ENCODE measurements at regions not wholly inside any gene's neighbourhood (a gene's known extent, or its start where the extent isn't known, plus 50 kb on each side); places are given as distances from the start of the nearest gene placed in this dataset.

DNA sequence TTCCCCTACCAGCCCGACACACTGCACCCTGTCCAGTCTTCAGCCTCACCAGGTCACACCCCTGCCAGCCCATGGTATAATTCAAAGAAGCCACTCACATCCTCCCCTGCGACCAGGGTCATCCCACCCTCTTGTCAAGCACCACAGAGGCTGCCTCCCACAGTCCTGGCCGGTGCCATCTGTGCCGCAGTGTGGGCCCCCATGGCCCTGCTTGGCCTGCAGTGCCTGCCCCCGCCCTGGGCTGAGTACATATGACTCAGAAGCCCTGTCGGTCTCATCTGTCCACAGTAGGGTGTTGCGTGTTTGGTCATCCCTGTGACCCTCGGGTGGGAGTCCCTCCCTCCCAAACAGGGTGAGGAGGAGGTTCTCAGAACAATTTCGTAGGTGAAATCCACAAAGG, 190.8 kb upstream of the AJAP1 start:
- no peak overlapping the region for H3K4me3 ChIP-seq (ENCODE audit: low read depth in 2 of 2, low read length in 2 of 2)
- ChIA-PET POLR2A (no interaction called here), CTCF (no interaction called here)
- no peak overlapping the region for H3K27ac ChIP-seq (ENCODE audit: low read length)
- no peak for TF ChIP-seq POLR2AphosphoS5 (IDR thresholded peaks at IDR 0.05; ENCODE audit: low read depth, low read length)
- H3K9me3 ChIP-seq (ENCODE audit: control insufficient read depth, insufficient read depth, low read depth, low read length) = no peaks in the 10 kb centered on the region
- ATAC-seq (no peak), DNase-seq (ENCODE audit: low read depth, low spot score) (no peak)
- H3K4me1 ChIP-seq (ENCODE audit: control insufficient read depth, insufficient read depth, low read length) = no peaks in the 10 kb centered on the region
- intact Hi-C loops (cut with micrococcal nuclease; ENCODE audit: unreplicated experiment) (no loop called here), in situ Hi-C loops (cut with HindIII; ENCODE audit: low pct_unique_long_range_greater_than_20kb, low sequenced_read_pairs) (no loop called here)
- no peaks in the 10 kb centered on the region for H3K27me3 ChIP-seq (ENCODE audit: control insufficient read depth, insufficient read depth, low read length)
- no TSS peak for BruUV-seq (replicated peaks)
- no peaks in the 10 kb centered on the region for H3K36me3 ChIP-seq (ENCODE audit: control insufficient read depth, insufficient read depth, low read length)

DNA sequence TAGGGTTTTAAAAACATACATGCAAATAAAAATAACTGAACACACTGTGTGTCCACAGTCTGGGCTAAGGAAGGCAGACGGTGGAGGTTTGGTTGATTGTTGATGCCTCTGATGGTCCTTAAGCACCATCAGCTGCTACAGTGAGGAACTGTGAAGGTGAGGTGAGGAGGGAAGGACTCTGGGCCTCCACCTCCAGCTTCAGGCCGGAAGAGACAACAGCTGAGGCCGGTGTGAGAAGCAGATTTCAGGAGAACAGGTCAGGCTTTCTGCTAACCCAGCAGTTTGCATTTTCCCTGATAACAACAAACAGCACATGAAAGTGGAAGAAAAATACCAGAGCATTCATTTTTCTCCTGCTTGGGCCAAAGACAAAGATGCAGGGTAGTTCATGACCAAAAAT, 189.9 kb upstream of the AJAP1 start:
- H3K4me3 ChIP-seq (ENCODE audit: low read depth in 2 of 2, low read length in 2 of 2) = no peak overlapping the region
- no peak for ATAC-seq

DNA sequence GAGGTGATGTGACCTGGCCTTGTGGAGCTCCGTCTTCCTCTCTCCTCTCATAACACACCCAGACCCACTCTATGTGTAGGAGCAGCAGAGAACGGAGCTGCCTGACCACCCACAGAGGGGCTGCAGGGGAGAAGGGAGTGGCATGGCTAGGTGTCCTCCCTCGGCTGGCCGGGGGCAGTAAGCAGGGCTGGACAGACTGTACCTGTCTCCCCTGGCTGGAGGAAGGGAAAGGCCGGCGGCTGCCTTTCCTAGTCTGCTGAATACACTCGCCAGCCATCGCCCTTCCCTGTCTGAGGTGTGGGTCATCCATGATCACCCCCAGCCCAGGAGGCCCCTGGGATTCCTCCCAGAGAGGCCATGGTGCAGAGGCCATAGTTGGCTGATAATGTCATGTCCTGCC, 187.2 kb upstream of the AJAP1 start:
- H3K36me3 ChIP-seq (ENCODE audit: control insufficient read depth, insufficient read depth, low read length) = no peaks in the 10 kb centered on the region
- H3K27ac ChIP-seq (ENCODE audit: low read length) = no peak overlapping the region
- no peaks in the 10 kb centered on the region for H3K4me1 ChIP-seq (ENCODE audit: control insufficient read depth, insufficient read depth, low read length)
- DNase-seq (ENCODE audit: low read depth, low spot score) = no peak
- ChIA-PET CTCF (no interaction called here), POLR2A (no interaction called here)
- in situ Hi-C loops (cut with HindIII; ENCODE audit: low pct_unique_long_range_greater_than_20kb, low sequenced_read_pairs) = no loop called here
- H3K27me3 ChIP-seq (ENCODE audit: control insufficient read depth, insufficient read depth, low read length) = no peaks in the 10 kb centered on the region; the same call in 1 of the 2 replicates
- TF ChIP-seq, protein P1, sequence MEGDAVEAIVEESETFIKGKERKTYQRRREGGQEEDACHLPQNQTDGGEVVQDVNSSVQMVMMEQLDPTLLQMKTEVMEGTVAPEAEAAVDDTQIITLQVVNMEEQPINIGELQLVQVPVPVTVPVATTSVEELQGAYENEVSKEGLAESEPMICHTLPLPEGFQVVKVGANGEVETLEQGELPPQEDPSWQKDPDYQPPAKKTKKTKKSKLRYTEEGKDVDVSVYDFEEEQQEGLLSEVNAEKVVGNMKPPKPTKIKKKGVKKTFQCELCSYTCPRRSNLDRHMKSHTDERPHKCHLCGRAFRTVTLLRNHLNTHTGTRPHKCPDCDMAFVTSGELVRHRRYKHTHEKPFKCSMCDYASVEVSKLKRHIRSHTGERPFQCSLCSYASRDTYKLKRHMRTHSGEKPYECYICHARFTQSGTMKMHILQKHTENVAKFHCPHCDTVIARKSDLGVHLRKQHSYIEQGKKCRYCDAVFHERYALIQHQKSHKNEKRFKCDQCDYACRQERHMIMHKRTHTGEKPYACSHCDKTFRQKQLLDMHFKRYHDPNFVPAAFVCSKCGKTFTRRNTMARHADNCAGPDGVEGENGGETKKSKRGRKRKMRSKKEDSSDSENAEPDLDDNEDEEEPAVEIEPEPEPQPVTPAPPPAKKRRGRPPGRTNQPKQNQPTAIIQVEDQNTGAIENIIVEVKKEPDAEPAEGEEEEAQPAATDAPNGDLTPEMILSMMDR (IDR thresholded peaks at IDR 0.05) = no peak
- no peak for TF ChIP-seq TCF7L2 (IDR thresholded peaks at IDR 0.05; ENCODE audit: low read depth, low read length)
- TF ChIP-seq, protein P2, sequence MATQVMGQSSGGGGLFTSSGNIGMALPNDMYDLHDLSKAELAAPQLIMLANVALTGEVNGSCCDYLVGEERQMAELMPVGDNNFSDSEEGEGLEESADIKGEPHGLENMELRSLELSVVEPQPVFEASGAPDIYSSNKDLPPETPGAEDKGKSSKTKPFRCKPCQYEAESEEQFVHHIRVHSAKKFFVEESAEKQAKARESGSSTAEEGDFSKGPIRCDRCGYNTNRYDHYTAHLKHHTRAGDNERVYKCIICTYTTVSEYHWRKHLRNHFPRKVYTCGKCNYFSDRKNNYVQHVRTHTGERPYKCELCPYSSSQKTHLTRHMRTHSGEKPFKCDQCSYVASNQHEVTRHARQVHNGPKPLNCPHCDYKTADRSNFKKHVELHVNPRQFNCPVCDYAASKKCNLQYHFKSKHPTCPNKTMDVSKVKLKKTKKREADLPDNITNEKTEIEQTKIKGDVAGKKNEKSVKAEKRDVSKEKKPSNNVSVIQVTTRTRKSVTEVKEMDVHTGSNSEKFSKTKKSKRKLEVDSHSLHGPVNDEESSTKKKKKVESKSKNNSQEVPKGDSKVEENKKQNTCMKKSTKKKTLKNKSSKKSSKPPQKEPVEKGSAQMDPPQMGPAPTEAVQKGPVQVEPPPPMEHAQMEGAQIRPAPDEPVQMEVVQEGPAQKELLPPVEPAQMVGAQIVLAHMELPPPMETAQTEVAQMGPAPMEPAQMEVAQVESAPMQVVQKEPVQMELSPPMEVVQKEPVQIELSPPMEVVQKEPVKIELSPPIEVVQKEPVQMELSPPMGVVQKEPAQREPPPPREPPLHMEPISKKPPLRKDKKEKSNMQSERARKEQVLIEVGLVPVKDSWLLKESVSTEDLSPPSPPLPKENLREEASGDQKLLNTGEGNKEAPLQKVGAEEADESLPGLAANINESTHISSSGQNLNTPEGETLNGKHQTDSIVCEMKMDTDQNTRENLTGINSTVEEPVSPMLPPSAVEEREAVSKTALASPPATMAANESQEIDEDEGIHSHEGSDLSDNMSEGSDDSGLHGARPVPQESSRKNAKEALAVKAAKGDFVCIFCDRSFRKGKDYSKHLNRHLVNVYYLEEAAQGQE (IDR thresholded peaks at IDR 0.05; ENCODE audit: insufficient read depth in 1 of 2, low read depth in 2 of 2, low read length in 1 of 2) = no peak
- no peak for TF ChIP-seq SIN3A (IDR thresholded peaks at IDR 0.05; ENCODE audit: borderline replicate concordance, insufficient read depth, low read depth, low read length)
- no peak for TF ChIP-seq POLR2AphosphoS5 (IDR thresholded peaks at IDR 0.05; ENCODE audit: low read depth, low read length)
- H3K9me3 ChIP-seq (ENCODE audit: control insufficient read depth, insufficient read depth, low read depth, low read length) = no peaks in the 10 kb centered on the region
- no peak overlapping the region for H3K4me3 ChIP-seq (ENCODE audit: low read depth in 2 of 2, low read length in 2 of 2)
- ATAC-seq = no peak
- BruUV-seq (replicated peaks) = no TSS peak
- intact Hi-C loops (cut with micrococcal nuclease; ENCODE audit: unreplicated experiment) = no loop called here

More for the DNA sequence above, 189.9 kb upstream of the AJAP1 start:
- BruUV-seq (replicated peaks) = no TSS peak
- ChIA-PET CTCF (no interaction called here), POLR2A (no interaction called here)
- no peak for DNase-seq (ENCODE audit: low read depth, low spot score)
- Histone ChIP-seq H3K4me1 (ENCODE audit: control insufficient read depth, insufficient read depth, low read length) (no peaks in the 10 kb centered on the region), H3K9me3 (ENCODE audit: control insufficient read depth, insufficient read depth, low read depth, low read length) (no peaks in the 10 kb centered on the region), H3K36me3 (ENCODE audit: control insufficient read depth, insufficient read depth, low read length) (no peaks in the 10 kb centered on the region), H3K27ac (ENCODE audit: low read length) (no peak overlapping the region), H3K27me3 (ENCODE audit: control insufficient read depth, insufficient read depth, low read length) (no peaks in the 10 kb centered on the region)
- TF ChIP-seq SIN3A (IDR thresholded peaks at IDR 0.05; ENCODE audit: borderline replicate concordance, insufficient read depth, low read depth, low read length) = no peak
- TF ChIP-seq TCF7L2 (IDR thresholded peaks at IDR 0.05; ENCODE audit: low read depth, low read length) = no peak
- TF ChIP-seq, protein P2 (IDR thresholded peaks at IDR 0.05; ENCODE audit: insufficient read depth in 1 of 2, low read depth in 2 of 2, low read length in 1 of 2) = no peak
- TF ChIP-seq, protein P1 (IDR thresholded peaks at IDR 0.05) = no peak
- TF ChIP-seq POLR2AphosphoS5 (IDR thresholded peaks at IDR 0.05; ENCODE audit: low read depth, low read length) = no peak
- in situ Hi-C loops (cut with HindIII; ENCODE audit: low pct_unique_long_range_greater_than_20kb, low sequenced_read_pairs) (no loop called here), intact Hi-C loops (cut with micrococcal nuclease; ENCODE audit: unreplicated experiment) (no loop called here)

Measured in Panc1 (cell line).